SK-N-SH treated with all-trans-retinoic acid at 6 μM for 48 hours (cell line): ENCODE measurements at regions not wholly inside any gene's neighbourhood (a gene's known extent, or its start where the extent isn't known, plus 50 kb on each side); places are given as distances from the start of the nearest gene placed in this dataset.

Experiments used
- ATAC-seq: fragments of 200-7000 bp; cut with Tn5 transposase; 3 replicates; pipeline ENCODE4 v1.9.1; 2020; ENCODE audit warnings: mild to moderate bottlenecking, moderate library complexity
- ARNTL ChIP-seq: fragments of 450-650 bp; formaldehyde crosslinking; IDR thresholded peaks from 2 replicates; pipeline ENCODE4 v1.5.0; 2020; ENCODE audit warnings: low read depth, mild to moderate bottlenecking, moderate library complexity, borderline replicate concordance
- BACH2 ChIP-seq: fragments of 250-450 bp; sonication (Bioruptor Pico); IDR thresholded peaks from 2 replicates; pipeline ENCODE4 v1.9.0; 2021; ENCODE audit warnings: mild to moderate bottlenecking, borderline replicate concordance
- CREB5 ChIP-seq: fragments of 250-450 bp; sonication (Bioruptor Pico); IDR thresholded peaks from 2 replicates; pipeline ENCODE4 v1.5.1; 2020; ENCODE audit warnings: low read depth, mild to moderate bottlenecking, moderate library complexity
- CSDC2 ChIP-seq: fragments of 250-450 bp; sonication (Bioruptor Pico); IDR thresholded peaks from 2 replicates; pipeline ENCODE4 v1.5.0; 2020; ENCODE audit warnings: mild to moderate bottlenecking, moderate library complexity
- CSRNP3 ChIP-seq: fragments of 250-450 bp; sonication (Bioruptor Pico); IDR thresholded peaks from 2 replicates; pipeline ENCODE4 v1.5.1; 2021; ENCODE audit warnings: mild to moderate bottlenecking, moderate library complexity
- ESRRG ChIP-seq: fragments of 250-450 bp; sonication (Bioruptor Pico); IDR thresholded peaks from 2 replicates; pipeline ENCODE4 v1.6.1; 2021; ENCODE audit warnings: mild to moderate bottlenecking
- GLIS3 ChIP-seq: fragments of 250-450 bp; sonication (Bioruptor Pico); IDR thresholded peaks from 2 replicates; pipeline ENCODE4 v1.5.0; 2020; ENCODE audit warnings: mild to moderate bottlenecking, moderate library complexity
- ISL1 ChIP-seq: fragments of 250-450 bp; sonication (Bioruptor Pico); IDR thresholded peaks from 2 replicates; pipeline ENCODE4 v2.1.2; 2022; ENCODE audit warnings: mild to moderate bottlenecking, moderate library complexity
- OSR1 ChIP-seq: fragments of 250-450 bp; sonication (Bioruptor Pico); IDR thresholded peaks from 2 replicates; pipeline ENCODE4 v1.8.0; 2022; ENCODE audit warnings: moderate library complexity, mild to moderate bottlenecking, inconsistent platforms
- PATZ1 ChIP-seq: fragments of 250-450 bp; sonication (Bioruptor Pico); IDR thresholded peaks from 2 replicates; pipeline ENCODE4 v1.8.0; 2020; ENCODE audit warnings: mild to moderate bottlenecking, moderate library complexity, borderline replicate concordance
- POU6F1 ChIP-seq: fragments of 250-450 bp; sonication (Bioruptor Pico); IDR thresholded peaks from 2 replicates; pipeline ENCODE4 v1.8.0; 2021; ENCODE audit warnings: low read depth, mild to moderate bottlenecking, moderate library complexity, borderline replicate concordance
- RARB ChIP-seq: fragments of 250-450 bp; sonication (Bioruptor Pico); IDR thresholded peaks from 2 replicates; pipeline ENCODE4 v1.8.0; 2021; ENCODE audit warnings: mild to moderate bottlenecking, moderate library complexity
- SNAI2 ChIP-seq: fragments of 250-450 bp; sonication (Bioruptor Pico); IDR thresholded peaks from 2 replicates; pipeline ENCODE4 v1.5.0; 2020; ENCODE audit warnings: mild to moderate bottlenecking, moderate library complexity
- TCF4 ChIP-seq: fragments of 250-450 bp; sonication (Bioruptor Pico); IDR thresholded peaks from 2 replicates; pipeline ENCODE4 v1.8.0; 2021; ENCODE audit warnings: mild to moderate bottlenecking, moderate library complexity, borderline replicate concordance
- TOX ChIP-seq: fragments of 250-450 bp; sonication (Bioruptor Pico); IDR thresholded peaks from 2 replicates; pipeline ENCODE4 v1.8.0; 2021; ENCODE audit warnings: mild to moderate bottlenecking, moderate library complexity, borderline replicate concordance
- TSHZ2 ChIP-seq: fragments of 250-450 bp; sonication (Bioruptor Pico); IDR thresholded peaks from 2 replicates; pipeline ENCODE4 v1.5.0; 2020; ENCODE audit warnings: mild to moderate bottlenecking, moderate library complexity
- ZC3H10 ChIP-seq: fragments of 250-450 bp; sonication (Bioruptor Pico); IDR thresholded peaks from 2 replicates; pipeline ENCODE4 v1.5.1; 2021; ENCODE audit warnings: mild to moderate bottlenecking, moderate library complexity
- ZFP3 ChIP-seq: fragments of 250-450 bp; sonication (Bioruptor Pico); IDR thresholded peaks from 2 replicates; pipeline ENCODE4 v1.5.0; 2020; ENCODE audit warnings: mild to moderate bottlenecking, moderate library complexity
- ZFP30 ChIP-seq: fragments of 450-650 bp; formaldehyde crosslinking; IDR thresholded peaks from 2 replicates; pipeline ENCODE4 v1.5.0; 2022; ENCODE audit warnings: mild to moderate bottlenecking, moderate library complexity
- ZNF565 ChIP-seq: fragments of 450-650 bp; formaldehyde crosslinking; conservative IDR thresholded peaks from 2 replicates; pipeline ENCODE4 v1.5.0; 2020; ENCODE audit warnings: low read depth, mild to moderate bottlenecking, moderate library complexity
- ZNF8 ChIP-seq: fragments of 450-650 bp; formaldehyde crosslinking; IDR thresholded peaks from 2 replicates; pipeline ENCODE4 v1.5.0; 2020; ENCODE audit warnings: mild to moderate bottlenecking, moderate library complexity

GRCh38 chr10:4677296-4678021 lies 148.5 kb upstream of the AKR1E2 start:
- TF ChIP-seq TSHZ2, result no peak
- TF ChIP-seq TOX, result no peak
- no peak for TF ChIP-seq ZNF565 (CRISPR knock-in tag)
- TF ChIP-seq POU6F1, result no peak
- no peak for TF ChIP-seq GLIS3 (CRISPR knock-in tag)
- TF ChIP-seq CSDC2 (CRISPR knock-in tag), result no peak
- no peak for TF ChIP-seq ISL1 (CRISPR knock-in tag)
- no peak for TF ChIP-seq CREB5
- TF ChIP-seq BACH2 (CRISPR knock-in tag), result no peak
- no peak for TF ChIP-seq ZFP30 (CRISPR knock-in tag)
- TF ChIP-seq PATZ1 (CRISPR knock-in tag), result no peak
- no peak for TF ChIP-seq TCF4
- no peak for TF ChIP-seq ZC3H10
- TF ChIP-seq ZNF8 (CRISPR knock-in tag), result no peak
- TF ChIP-seq RARB (CRISPR knock-in tag), result no peak
- no peak for TF ChIP-seq ARNTL
- ATAC-seq, result no peak

GRCh38 chr10:4676566-4676965 lies 149.4 kb upstream of the AKR1E2 start:
- no peak for TF ChIP-seq GLIS3 (CRISPR knock-in tag)
- TF ChIP-seq CREB5, result no peak
- no peak for TF ChIP-seq RARB (CRISPR knock-in tag)
- no peak for TF ChIP-seq OSR1 (CRISPR knock-in tag)
- TF ChIP-seq ZFP30 (CRISPR knock-in tag), result no peak
- no peak for TF ChIP-seq CSRNP3
- no peak for ATAC-seq

- ATAC-seq, result no peak
- TF ChIP-seq PATZ1 (CRISPR knock-in tag) (no peak), ESRRG (CRISPR knock-in tag) (no peak), TOX (no peak), ZC3H10 (no peak), RARB (CRISPR knock-in tag) (no peak), CSRNP3 (no peak), OSR1 (CRISPR knock-in tag) (no peak), POU6F1 (no peak), SNAI2 (no peak), ZFP3 (CRISPR knock-in tag) (no peak), ISL1 (CRISPR knock-in tag) (no peak)
These were observed 150.2 kb upstream of the AKR1E2 start for GRCh38 chr10:4675808-4676207.
